SJSA1 (cell line): ENCODE measurements at regions not wholly inside any gene's neighbourhood (a gene's known extent, or its start where the extent isn't known, plus 50 kb on each side); places are given as distances from the start of the nearest gene placed in this dataset.
"Not testable (repeated sequence)": the region's sequence is repeated elsewhere in the genome, so short reads cannot be mapped to it uniquely, and the experiment has no call there.

Source experiments
- DNase-seq, 2 experiments: peaks; one replicate each; pipeline ENCODE4 v3.0.0-alpha.2; 2015 to 2020; ENCODE audit warnings: low spot score in 2 of 2, low read depth in 1 of 2
- H3K27ac ChIP-seq: fragments of 250-450 bp; sonication (Bioruptor Pico); 2 replicates; pipeline ENCODE4 v1.5.1; 2020; ENCODE audit warnings: mild to moderate bottlenecking, moderate library complexity
- H3K27me3 ChIP-seq: fragments of 250-450 bp; sonication (Bioruptor Pico); replicated peaks from 2 replicates; pipeline ENCODE4 v1.5.1; 2020; ENCODE audit warnings: mild to moderate bottlenecking, moderate library complexity
- H3K36me3 ChIP-seq: fragments of 250-450 bp; sonication (Bioruptor Pico); 2 replicates; pipeline ENCODE4 v1.5.1; 2020; ENCODE audit warnings: mild to moderate bottlenecking
- H3K4me1 ChIP-seq: fragments of 250-450 bp; sonication (Bioruptor Pico); replicated peaks from 2 replicates; pipeline ENCODE4 v1.6.1; 2021; ENCODE audit warnings: mild to moderate bottlenecking
- H3K4me3 ChIP-seq: fragments of 250-450 bp; sonication (Bioruptor Pico); 2 replicates; pipeline ENCODE4 v1.5.1; 2020; ENCODE audit warnings: mild to moderate bottlenecking
- H3K9me3 ChIP-seq: fragments of 250-450 bp; sonication (Bioruptor Pico); replicated peaks from 2 replicates; pipeline ENCODE4 v1.5.1; 2020; ENCODE audit warnings: mild to moderate bottlenecking

DNA sequence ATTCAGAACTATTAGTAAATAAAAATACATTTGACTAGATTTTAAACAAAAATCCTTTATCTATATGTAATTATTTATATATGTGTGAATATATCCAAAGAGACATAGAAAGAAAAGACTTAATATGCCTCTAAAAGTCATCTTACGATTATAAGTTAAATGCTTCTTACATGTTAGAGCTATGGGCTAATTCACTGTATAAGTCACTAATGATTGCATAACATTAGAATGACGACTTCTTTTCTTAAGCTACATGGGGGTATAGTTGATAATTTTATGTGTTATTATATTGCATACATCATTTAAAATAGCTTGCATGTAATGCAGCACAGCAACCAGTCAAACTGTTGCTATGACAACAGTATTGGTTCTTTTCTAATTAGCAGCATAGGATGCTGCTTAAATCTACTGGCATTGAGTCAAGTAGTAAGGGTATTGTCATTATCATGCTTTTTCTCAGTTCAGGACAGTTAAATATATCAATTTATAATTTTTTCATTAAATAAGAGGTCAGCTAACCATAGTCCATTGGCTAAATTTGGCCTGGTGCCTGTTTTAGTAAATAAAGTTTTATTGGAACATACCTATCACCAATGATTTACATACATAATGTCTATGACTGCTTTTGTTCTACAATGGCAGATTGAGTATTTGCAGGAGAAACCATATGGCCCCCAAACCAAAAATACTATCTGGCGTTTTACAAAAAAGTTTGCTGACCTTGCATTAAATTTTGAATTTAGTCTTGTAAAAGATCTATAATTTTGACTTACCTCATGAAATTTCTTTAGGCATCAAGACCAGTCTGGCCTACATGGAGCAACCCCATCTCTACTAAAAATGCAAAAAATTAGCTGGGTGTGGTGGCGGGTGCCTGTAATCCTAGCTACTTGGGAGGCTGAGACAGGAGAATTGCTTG lies 207.7 kb upstream of the ZSWIM2 start:
- no peak overlapping the region for H3K4me3 ChIP-seq

DNA sequence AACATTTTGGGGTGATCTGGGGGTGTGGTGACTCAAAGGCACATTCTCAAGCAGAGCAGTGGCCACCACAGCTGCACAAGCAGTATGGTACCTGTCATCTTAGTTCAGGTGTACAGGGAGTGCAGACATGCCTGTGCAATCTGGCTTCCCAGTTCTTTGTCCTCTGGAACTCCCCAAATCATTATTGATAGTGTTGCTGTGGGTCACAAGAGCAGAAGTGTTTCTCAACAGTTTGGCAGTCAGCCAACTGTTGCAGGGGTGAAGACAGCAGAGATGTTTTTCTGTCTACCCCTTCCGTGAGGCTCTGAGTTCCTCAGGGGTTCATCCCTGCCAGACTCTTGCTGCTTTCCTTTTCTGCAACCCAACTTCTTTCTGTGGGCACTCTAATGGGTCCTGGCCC lies 206.5 kb upstream of the ZSWIM2 start:
- no peak overlapping the region for H3K27ac ChIP-seq
- no peaks in the 10 kb centered on the region for H3K4me1 ChIP-seq
- no peaks in the 10 kb centered on the region for H3K36me3 ChIP-seq
- no peaks in the 10 kb centered on the region for H3K27me3 ChIP-seq
- no peak overlapping the region for H3K4me3 ChIP-seq
- H3K9me3 ChIP-seq = no peaks in the 10 kb centered on the region
- no peak for DNase-seq

More for the DNA sequence above, 207.7 kb upstream of the ZSWIM2 start:
- no peak for DNase-seq
- no peaks in the 10 kb centered on the region for H3K9me3 ChIP-seq
- no peaks in the 10 kb centered on the region for H3K4me1 ChIP-seq
- no peaks in the 10 kb centered on the region for H3K36me3 ChIP-seq
- H3K27me3 ChIP-seq = no peaks in the 10 kb centered on the region
- H3K27ac ChIP-seq = no peak overlapping the region

DNA sequence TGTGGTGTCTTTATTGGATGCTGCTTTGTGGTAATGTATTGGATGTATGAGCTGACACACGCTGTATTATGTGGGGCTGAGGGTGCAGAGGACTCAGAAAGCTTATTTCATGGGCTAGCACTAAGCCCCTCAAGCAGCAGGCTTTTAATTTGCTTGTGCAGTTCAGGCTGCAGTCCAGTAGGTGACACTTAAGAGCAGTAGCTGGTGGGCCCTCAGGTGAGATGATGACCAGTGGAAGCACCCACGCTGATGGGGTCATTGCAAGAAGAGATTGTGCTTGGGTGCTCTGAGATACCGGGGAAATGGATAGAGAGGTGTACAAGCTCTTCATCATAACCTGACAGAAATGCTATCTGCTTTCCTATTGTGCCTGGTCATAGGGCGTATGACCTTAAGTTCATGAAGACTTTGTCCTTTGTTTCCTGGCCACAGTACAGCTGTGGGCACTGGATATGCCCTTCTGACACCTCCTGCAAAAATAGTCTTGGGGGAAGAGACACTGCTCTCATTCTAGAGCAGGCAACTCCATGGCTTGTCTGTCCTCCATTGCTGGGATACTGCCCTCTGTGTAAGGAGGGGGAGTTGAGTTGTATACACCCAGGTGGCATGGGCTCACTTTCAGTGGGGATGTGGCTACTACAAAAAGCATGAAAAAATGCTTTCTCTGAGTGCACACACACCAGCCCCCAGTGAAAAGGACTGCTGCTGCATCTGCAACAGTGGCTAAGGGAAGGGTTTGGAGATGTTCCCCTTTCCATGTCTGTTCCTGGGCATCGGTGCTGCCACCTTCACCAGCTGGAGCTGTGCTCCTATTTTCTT lies 205.7 kb upstream of the ZSWIM2 start:
- DNase-seq = no peak
- Histone ChIP-seq H3K27ac (no peak overlapping the region), H3K27me3 (no peaks in the 10 kb centered on the region), H3K4me1 (no peaks in the 10 kb centered on the region), H3K36me3 (no peaks in the 10 kb centered on the region), H3K9me3 (no peaks in the 10 kb centered on the region), H3K4me3 (no peak overlapping the region)

DNA sequence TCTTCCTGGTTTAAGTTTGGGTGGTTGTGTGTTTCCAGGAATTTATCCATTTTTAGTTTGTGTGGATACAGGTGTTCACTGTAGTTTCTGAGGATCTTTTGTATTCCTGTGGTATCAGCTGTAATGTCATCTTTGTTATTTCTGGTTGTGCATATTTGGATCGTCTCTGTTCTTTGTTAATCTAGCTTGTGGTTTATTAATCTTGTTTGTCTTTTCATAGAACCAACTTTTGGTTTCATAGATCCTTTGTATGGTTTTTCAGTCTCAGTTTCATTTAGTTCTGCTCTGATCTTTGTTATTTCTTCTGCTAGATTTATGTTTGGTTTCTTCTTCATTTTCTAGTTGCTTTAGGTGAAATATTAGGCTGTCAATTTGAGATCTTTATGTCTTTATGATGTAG lies 202.4 kb upstream of the ZSWIM2 start:
- H3K36me3 ChIP-seq = no peaks in the 10 kb centered on the region
- no peak for DNase-seq
- no peaks in the 10 kb centered on the region for H3K27me3 ChIP-seq
- no peak overlapping the region for H3K4me3 ChIP-seq
- H3K4me1 ChIP-seq = no peaks in the 10 kb centered on the region
- no peak overlapping the region for H3K27ac ChIP-seq
- H3K9me3 ChIP-seq = no peaks in the 10 kb centered on the region

DNA sequence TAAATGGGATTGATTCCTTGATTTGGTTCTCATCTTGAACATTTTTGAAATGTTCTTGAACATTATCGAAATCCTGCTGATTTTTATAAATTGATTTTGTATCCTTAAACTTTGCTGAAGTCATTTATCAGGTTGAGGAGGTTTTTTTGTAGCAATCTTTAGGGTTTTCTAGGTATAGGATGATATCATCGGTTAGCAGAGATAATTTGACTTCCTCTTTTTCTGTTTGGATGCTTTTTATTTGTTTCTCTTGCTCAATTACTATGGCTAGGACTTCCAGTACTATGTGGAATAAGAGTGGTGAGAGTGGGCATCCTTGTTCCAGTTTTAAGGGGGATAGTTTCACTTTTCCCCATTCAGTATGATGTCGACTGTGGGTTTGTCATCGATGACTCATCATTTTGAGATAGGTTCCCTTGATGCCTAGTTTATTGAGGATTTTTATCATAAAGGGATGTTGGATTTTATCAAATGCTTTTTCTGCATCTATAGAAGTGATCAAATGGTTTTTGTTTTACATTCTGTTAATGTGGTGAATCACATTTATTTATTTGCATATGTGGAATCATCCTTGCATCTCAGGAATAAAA lies 201.5 kb upstream of the ZSWIM2 start:
- Histone ChIP-seq H3K9me3 (no peaks in the 10 kb centered on the region), H3K27ac (no peak overlapping the region), H3K36me3 (no peaks in the 10 kb centered on the region), H3K4me3 (no peak overlapping the region), H3K27me3 (no peaks in the 10 kb centered on the region), H3K4me1 (no peaks in the 10 kb centered on the region)
- DNase-seq = no peak

DNA sequence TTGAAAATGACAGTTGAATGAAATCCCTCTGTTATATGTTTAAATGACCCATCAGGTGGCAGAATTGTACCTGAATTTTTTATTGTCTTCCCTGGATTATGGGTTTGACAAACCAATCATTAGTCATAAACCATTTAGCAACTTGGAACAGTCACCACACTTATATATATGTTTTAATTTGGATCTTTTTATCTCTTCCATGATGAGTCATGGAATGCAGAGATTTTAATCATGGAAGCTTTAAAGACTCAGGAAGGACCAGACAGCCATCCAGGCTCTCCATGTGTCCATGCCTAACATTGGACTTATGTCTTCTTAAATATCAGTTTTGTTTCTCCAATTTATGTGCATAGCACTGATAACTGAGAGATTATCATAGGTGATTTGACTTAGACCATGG lies 188.3 kb upstream of the ZSWIM2 start:
- no peaks in the 10 kb centered on the region for H3K4me1 ChIP-seq
- DNase-seq = no peak

DNA sequence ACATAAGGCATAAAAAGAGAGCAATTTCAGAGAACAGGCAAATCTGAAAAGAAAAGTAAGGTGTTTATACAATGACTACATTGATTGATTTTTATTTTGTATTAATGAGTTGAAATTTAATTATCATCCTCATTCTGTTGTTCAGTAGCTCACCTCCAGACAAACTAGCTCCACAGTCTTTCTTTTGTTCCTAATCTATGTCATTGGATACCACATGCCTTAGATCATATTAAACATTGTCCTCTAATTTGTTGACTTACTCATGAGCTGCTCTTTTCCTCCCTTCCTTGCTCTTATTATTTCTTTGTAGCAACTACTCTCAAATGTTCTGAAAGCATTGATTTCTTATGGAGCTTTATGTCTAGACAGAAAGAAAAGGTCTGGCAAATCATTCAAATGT lies 185.5 kb upstream of the ZSWIM2 start:
- H3K27ac ChIP-seq = no peak overlapping the region
- H3K9me3 ChIP-seq = no peaks in the 10 kb centered on the region
- no peaks in the 10 kb centered on the region for H3K36me3 ChIP-seq
- no peaks in the 10 kb centered on the region for H3K27me3 ChIP-seq
- DNase-seq = no peak
- H3K4me3 ChIP-seq = no peak overlapping the region
- H3K4me1 ChIP-seq = no peaks in the 10 kb centered on the region

More for the DNA sequence above, 188.3 kb upstream of the ZSWIM2 start:
- Histone ChIP-seq H3K36me3 (no peaks in the 10 kb centered on the region), H3K4me3 (no peak overlapping the region), H3K27me3 (no peaks in the 10 kb centered on the region), H3K27ac (no peak overlapping the region), H3K9me3 (no peaks in the 10 kb centered on the region)

DNA sequence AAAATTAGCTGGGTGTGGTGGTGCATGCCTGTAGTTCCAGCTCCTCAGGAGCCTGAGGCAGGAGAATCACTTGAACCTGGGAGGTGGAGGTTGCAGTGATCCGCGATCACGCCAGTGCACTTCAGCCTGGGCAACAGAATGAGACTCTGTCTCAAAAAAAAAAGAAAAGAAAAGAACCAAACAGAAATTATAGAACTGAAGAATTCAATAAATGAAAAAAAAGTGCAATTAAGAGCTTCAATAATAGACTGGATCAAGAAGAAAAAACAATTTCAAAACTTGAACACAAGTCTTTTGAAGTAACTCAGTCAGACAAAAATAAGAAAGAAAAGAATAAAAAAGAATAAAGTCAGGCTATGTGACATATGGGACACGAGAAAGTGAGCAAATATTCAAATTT lies 175.8 kb upstream of the ZSWIM2 start:
- no peaks in the 10 kb centered on the region for H3K4me1 ChIP-seq
- DNase-seq = no peak
- no peaks in the 10 kb centered on the region for H3K27me3 ChIP-seq
- H3K36me3 ChIP-seq = no peaks in the 10 kb centered on the region
- H3K4me3 ChIP-seq = no peak overlapping the region
- H3K9me3 ChIP-seq = no peaks in the 10 kb centered on the region
- H3K27ac ChIP-seq = no peak overlapping the region

DNA sequence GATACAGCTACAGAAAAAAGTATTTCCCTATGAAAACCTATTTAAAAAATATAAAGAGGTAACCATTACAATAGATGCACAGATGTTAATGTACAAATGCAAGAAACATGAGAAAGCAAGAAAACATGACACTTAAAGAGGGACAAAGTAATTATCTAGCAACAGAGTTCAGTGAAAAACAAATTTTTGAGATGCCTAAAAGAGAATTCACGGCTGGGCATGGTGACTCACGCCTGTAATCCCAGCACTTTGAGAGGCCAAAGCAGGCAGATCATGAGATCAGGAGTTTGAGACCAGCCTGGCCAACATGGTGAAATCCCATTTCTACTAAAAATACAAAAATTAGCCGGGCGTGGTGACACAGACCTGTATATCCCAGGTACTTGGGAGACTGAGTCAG lies 175.0 kb upstream of the ZSWIM2 start:
- H3K36me3 ChIP-seq, H3K4me1 ChIP-seq, H3K27me3 ChIP-seq, H3K9me3 ChIP-seq, H3K4me3 ChIP-seq, H3K27ac ChIP-seq, DNase-seq: not testable (repeated sequence)

DNA sequence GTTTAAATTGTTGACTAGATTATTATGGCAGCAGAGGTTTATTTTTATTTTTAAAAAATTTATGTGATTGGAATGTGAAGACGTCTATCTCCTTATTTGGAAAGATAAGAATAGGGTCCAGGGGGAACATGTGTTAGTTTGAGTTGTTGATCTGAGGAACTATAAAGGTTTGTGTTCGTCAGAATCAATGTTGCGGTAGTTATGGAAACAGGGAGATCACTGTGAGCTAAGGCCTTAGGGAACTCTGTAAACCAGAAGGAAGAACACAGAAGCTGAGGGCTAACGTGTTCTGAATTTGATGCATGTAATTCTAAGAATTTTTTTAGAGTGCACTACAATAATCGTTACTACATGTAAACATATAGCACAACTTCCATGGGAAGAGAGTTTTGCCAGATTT lies 168.5 kb upstream of the ZSWIM2 start:
- Histone ChIP-seq H3K27ac (no peak overlapping the region), H3K36me3 (no peaks in the 10 kb centered on the region), H3K4me1 (no peaks in the 10 kb centered on the region), H3K9me3 (no peaks in the 10 kb centered on the region), H3K27me3 (no peaks in the 10 kb centered on the region), H3K4me3 (no peak overlapping the region)
- DNase-seq = no peak

DNA sequence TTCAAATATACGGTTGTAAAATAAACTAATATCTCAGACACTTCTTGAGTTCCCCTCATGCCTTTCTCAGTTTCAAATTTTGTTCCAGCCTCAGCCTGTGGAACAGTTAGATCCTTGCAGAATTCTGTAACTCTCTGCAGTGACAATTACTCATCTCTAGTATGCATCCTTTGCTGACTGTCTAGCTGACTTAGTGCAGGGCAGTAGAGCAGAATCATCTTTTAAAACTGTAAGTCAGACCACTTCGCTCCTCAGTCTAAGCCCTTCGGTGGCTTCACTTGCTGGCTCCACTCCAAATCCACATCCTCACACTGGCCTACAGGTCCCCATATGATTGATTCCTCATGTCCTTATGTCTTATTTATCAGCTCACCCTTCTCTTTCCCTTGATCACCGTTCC lies 164.1 kb upstream of the ZSWIM2 start:
- H3K36me3 ChIP-seq = no peaks in the 10 kb centered on the region
- H3K4me3 ChIP-seq = no peak overlapping the region
- H3K9me3 ChIP-seq = no peaks in the 10 kb centered on the region
- DNase-seq = no peak
- H3K4me1 ChIP-seq = no peaks in the 10 kb centered on the region
- H3K27me3 ChIP-seq = no peaks in the 10 kb centered on the region
- H3K27ac ChIP-seq = no peak overlapping the region

DNA sequence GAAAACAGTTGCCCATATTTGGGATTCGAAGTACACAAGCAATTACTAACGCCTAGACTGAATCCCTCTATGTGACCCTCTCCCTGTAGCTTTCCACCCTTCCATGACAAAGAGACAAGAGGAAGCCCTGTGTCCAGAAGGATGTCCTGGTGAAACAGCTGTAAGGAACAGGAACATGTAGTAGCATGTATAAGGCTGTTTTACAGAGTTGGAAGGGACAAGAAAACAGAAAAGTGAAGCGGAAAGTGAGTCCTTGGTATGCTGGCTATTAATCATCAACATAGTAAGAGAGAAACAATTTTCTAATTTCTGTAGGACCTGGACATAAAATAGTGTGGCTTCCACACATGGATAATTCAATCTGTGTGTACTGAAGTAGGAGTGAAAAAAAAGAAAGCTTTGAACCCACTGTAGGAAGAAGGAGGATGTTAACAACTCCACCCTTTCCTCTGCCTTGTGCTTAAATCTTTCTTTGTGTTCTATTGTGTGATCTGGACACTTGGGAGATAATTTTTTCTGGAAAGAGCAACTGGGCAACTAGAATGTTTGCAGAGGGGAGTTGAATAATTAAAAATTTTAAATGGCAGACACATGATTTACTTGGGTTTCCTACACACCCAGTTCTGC lies 162.3 kb upstream of the ZSWIM2 start:
- Histone ChIP-seq H3K27me3 (no peaks in the 10 kb centered on the region), H3K27ac (no peak overlapping the region), H3K9me3 (no peaks in the 10 kb centered on the region), H3K4me3 (no peak overlapping the region), H3K4me1 (no peaks in the 10 kb centered on the region), H3K36me3 (no peaks in the 10 kb centered on the region)
- no peak for DNase-seq

DNA sequence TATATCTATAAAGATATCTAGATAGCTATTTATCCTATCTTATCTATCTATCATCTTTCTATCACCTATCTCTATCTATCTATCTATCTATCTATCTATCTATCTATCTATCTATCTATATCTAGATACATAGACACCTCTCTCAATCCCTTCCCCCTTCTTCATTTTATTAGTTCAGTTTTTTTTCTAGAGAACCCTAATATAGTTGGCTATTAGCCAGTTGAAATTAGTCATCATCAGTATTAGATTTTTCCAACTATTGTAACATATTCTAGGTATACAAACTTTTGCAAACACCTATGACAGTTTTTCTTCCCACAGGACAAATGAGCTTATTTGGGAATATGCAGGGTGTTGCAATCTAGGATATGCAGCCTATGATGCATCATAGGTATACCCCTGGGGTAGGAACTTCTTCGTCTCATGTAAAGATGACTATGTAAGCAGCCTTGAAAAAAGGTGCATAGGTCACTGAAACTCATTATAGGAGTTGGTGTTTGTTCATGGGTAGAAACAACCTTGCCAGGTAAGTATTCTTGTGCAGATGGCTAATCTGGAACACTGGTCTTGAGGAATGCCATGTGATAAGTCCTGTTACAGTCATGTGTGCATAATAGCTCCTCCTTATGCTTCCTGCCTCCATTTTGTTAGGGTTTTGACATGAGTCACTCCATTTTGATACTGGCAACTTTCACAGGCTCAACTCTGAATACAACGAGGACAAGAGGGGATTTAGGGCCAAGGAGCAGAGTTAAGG lies 160.7 kb upstream of the ZSWIM2 start:
- H3K27me3 ChIP-seq = no peaks in the 10 kb centered on the region
- DNase-seq = no peak
- no peak overlapping the region for H3K27ac ChIP-seq
- H3K9me3 ChIP-seq = no peaks in the 10 kb centered on the region
- no peaks in the 10 kb centered on the region for H3K36me3 ChIP-seq
- no peak overlapping the region for H3K4me3 ChIP-seq
- no peaks in the 10 kb centered on the region for H3K4me1 ChIP-seq
